ENCODE measurements at regions not wholly inside any gene's neighbourhood (a gene's known extent, or its start where the extent isn't known, plus 50 kb on each side); places are given as distances from the start of the nearest gene placed in this dataset.

DNA sequence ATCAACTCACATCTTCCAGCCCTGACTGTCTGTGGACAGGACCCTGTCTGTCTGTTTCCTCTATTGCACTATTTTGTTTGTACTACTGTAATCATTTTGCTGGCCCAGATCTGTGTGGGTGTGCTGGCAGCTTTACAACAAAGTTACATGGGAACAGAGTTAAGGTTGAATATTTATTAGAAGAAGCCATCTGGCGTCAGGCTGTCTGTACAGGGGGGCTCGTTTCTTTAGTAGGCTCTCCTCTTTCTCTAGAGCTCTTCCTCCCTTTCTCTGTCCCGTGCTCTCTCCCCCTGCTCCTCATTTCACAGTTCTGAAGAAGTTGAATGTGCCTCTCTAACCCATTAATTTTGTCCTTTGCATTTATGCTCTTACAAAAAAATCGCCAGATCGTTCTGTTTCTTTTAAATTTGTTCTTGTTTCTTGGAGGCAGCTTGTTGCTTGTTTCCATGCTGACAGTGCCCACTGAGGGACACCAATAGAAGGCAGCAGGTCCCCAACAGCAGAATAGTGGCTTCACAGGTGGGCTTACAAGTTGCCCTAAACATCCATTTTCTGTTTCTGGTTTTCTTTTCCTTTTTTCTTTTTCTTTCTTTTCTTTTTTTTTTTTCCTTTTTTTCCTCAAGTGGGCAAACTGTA, 315.2 kb upstream of the ZEB2 start:
- FAIRE-seq (no peak), DNase-seq (peak; percentile 22 to 88 (median 64))
- intact Hi-C loops (cut with DNase I) = no loop called here
- no peaks in the 10 kb centered on the region for H3K27me3 ChIP-seq (ENCODE audit: control insufficient read depth, insufficient read depth, low read length)
- H3K4me3 ChIP-seq (ENCODE audit: low read length in 3 of 3) = peak overlapping the region in 2 of 3 donors; percentile 23 to 30
- peaks cover 0 to 6% (median 0%) of the 10 kb centered on the region in 3 donors for H3K4me1 ChIP-seq (ENCODE audit: control insufficient read depth in 2 of 3, insufficient read depth in 2 of 3, low read depth in 1 of 3, low read length in 3 of 3)
- H3K9me3 ChIP-seq (ENCODE audit: control insufficient read depth in 2 of 3, insufficient read depth in 1 of 3, low read length in 3 of 3) = no peaks in the 10 kb centered on the region
- no peak overlapping the region for H3K27ac ChIP-seq (ENCODE audit: low read depth in 2 of 2, low read length in 2 of 2)
- H3K9ac ChIP-seq (ENCODE audit: low read length in 3 of 3) = no peak overlapping the region
- TF ChIP-seq, protein P1, sequence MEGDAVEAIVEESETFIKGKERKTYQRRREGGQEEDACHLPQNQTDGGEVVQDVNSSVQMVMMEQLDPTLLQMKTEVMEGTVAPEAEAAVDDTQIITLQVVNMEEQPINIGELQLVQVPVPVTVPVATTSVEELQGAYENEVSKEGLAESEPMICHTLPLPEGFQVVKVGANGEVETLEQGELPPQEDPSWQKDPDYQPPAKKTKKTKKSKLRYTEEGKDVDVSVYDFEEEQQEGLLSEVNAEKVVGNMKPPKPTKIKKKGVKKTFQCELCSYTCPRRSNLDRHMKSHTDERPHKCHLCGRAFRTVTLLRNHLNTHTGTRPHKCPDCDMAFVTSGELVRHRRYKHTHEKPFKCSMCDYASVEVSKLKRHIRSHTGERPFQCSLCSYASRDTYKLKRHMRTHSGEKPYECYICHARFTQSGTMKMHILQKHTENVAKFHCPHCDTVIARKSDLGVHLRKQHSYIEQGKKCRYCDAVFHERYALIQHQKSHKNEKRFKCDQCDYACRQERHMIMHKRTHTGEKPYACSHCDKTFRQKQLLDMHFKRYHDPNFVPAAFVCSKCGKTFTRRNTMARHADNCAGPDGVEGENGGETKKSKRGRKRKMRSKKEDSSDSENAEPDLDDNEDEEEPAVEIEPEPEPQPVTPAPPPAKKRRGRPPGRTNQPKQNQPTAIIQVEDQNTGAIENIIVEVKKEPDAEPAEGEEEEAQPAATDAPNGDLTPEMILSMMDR (IDR thresholded peaks at IDR 0.05; ENCODE audit: borderline replicate concordance, extremely low read depth, insufficient read depth) = no peak
- H3K36me3 ChIP-seq (ENCODE audit: control insufficient read depth in 2 of 3, insufficient read depth in 3 of 3, low read length in 3 of 3) = no peaks in the 10 kb centered on the region

DNA sequence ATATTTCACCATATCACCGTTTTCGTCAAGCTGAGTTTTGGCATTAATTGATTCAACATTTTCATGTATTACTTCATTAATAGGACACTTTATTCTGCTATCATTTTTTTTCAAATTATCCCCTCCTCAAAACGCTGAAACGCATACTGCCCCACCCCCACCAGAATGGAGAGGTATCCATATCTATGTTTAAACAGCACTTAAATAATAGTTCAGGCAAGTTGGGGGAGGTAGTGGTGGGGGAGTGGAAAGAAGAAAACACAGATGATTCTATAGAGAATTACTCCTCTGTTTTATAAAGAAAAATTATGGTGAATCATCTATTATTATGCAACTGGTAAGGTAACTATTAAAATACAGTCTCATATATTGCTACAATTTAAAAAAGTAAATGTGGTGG, 314.4 kb upstream of the ZEB2 start:
- no peak for FAIRE-seq
- Histone ChIP-seq H3K27ac (ENCODE audit: low read depth in 2 of 2, low read length in 2 of 2) (no peak overlapping the region), H3K4me3 (ENCODE audit: low read length in 3 of 3) (no peak overlapping the region), H3K36me3 (ENCODE audit: control insufficient read depth in 2 of 3, insufficient read depth in 3 of 3, low read length in 3 of 3) (no peaks in the 10 kb centered on the region), H3K9me3 (ENCODE audit: control insufficient read depth in 2 of 3, insufficient read depth in 1 of 3, low read length in 3 of 3) (no peaks in the 10 kb centered on the region), H3K9ac (ENCODE audit: low read length in 3 of 3) (no peak overlapping the region), H3K4me1 (ENCODE audit: control insufficient read depth in 2 of 3, insufficient read depth in 2 of 3, low read depth in 1 of 3, low read length in 3 of 3) (peaks cover 0 to 6% (median 0%) of the 10 kb centered on the region in 3 donors), H3K27me3 (ENCODE audit: control insufficient read depth, insufficient read depth, low read length) (no peaks in the 10 kb centered on the region)
- no peak for DNase-seq
- TF ChIP-seq, protein P1 (IDR thresholded peaks at IDR 0.05; ENCODE audit: borderline replicate concordance, extremely low read depth, insufficient read depth) = no peak
- intact Hi-C loops (cut with DNase I) = no loop called here

DNA sequence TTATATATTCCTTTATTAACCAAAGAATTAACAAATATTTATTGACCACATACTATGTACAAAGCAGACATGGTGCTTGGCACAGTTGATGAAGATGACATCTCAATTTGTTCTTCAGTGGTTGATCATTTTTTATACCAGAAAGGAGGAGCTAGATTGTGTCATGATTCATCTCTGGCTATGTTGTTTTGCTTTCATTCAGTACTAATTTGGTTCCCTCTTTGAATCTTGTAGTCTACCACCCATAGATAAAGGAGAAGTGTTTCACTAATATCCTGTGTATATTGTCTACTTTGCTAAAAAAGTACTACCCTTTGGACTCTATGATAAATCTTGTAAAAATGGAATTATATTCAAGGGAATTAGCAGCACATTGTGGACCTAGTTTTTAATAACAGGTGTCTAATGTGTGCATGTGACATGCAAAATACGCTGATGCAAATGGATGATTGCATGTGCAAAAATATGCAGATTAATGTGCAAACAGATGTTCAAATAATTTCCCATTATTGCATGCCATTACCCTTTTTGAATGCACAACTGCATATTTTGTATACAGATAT, 313.2 kb upstream of the ZEB2 start:
- Histone ChIP-seq H3K9me3 (ENCODE audit: control insufficient read depth in 2 of 3, insufficient read depth in 1 of 3, low read length in 3 of 3) (no peaks in the 10 kb centered on the region), H3K27me3 (ENCODE audit: control insufficient read depth, insufficient read depth, low read length) (no peaks in the 10 kb centered on the region), H3K4me1 (ENCODE audit: control insufficient read depth in 2 of 3, insufficient read depth in 2 of 3, low read depth in 1 of 3, low read length in 3 of 3) (peaks cover 0 to 6% (median 0%) of the 10 kb centered on the region in 3 donors), H3K4me3 (ENCODE audit: low read length in 3 of 3) (no peak overlapping the region), H3K27ac (ENCODE audit: low read depth in 2 of 2, low read length in 2 of 2) (no peak overlapping the region), H3K36me3 (ENCODE audit: control insufficient read depth in 2 of 3, insufficient read depth in 3 of 3, low read length in 3 of 3) (no peaks in the 10 kb centered on the region), H3K9ac (ENCODE audit: low read length in 3 of 3) (no peak overlapping the region)
- DNase-seq (no peak), FAIRE-seq (no peak)
- TF ChIP-seq, protein P1 (IDR thresholded peaks at IDR 0.05; ENCODE audit: borderline replicate concordance, extremely low read depth, insufficient read depth) = no peak
- intact Hi-C loops (cut with DNase I) = no loop called here

Measured in kidney (tissue), 13 donors.